ENCODE measurements at regions not wholly inside any gene's neighbourhood (a gene's known extent, or its start where the extent isn't known, plus 50 kb on each side); places are given as distances from the start of the nearest gene placed in this dataset.

- no peak for TF ChIP-seq CTCF (conservative IDR thresholded peaks at IDR 0.05; ENCODE audit: low read depth in 2 of 2)
- TF ChIP-seq CREB1 (CRISPR knock-in tag; IDR thresholded peaks at IDR 0.05; ENCODE audit: low read depth): no peak
- TF ChIP-seq EZH2 (IDR thresholded peaks at IDR 0.05; ENCODE audit: low read depth, unreplicated experiment): no peak
- TF ChIP-seq REST (IDR thresholded peaks at IDR 0.05; ENCODE audit: unreplicated experiment): no peak
- TF ChIP-seq POLR2AphosphoS5 (IDR thresholded peaks at IDR 0.05; ENCODE audit: low read depth): no peak
- no peak for TF ChIP-seq JUNB (IDR thresholded peaks at IDR 0.05; ENCODE audit: unreplicated experiment)
- TF ChIP-seq ZNF331 (CRISPR knock-in tag; IDR thresholded peaks at IDR 0.05; ENCODE audit: low read depth): no peak
- TF ChIP-seq EZH2phosphoT487 (IDR thresholded peaks at IDR 0.05; ENCODE audit: unreplicated experiment): no peak
- TF ChIP-seq ETS1 (IDR thresholded peaks at IDR 0.05): no peak
- TF ChIP-seq STAT1 (IDR thresholded peaks at IDR 0.05; ENCODE audit: unreplicated experiment): no peak
- no peak for TF ChIP-seq NANOG (IDR thresholded peaks at IDR 0.05; ENCODE audit: borderline replicate concordance)
- no peak for TF ChIP-seq ZNF462 (CRISPR knock-in tag; IDR thresholded peaks at IDR 0.05)
- no peak for TF ChIP-seq ZNF114 (CRISPR knock-in tag; IDR thresholded peaks at IDR 0.05)
Observed at GRCh38 chr1:189783456-189783855, 694.2 kb downstream of the BRINP3 start.

Data from GM23338 (cell line).